ENCODE measurements at regions not wholly inside any gene's neighbourhood (a gene's known extent, or its start where the extent isn't known, plus 50 kb on each side); places are given as distances from the start of the nearest gene placed in this dataset.

- DNase-seq (ENCODE audit: low spot score), result no peak
Measured at GRCh38 chr2:15765686-15766302, 174.1 kb downstream of the DDX1 start.

GRCh38 chr2:15766303-15766861 is 174.0 kb upstream of the MYCN start:
- DNase-seq (ENCODE audit: low spot score), result no peak

GRCh38 chr2:15766911-15767597 is 173.3 kb upstream of the MYCN start:
- DNase-seq (ENCODE audit: low spot score), result no peak

- DNase-seq (ENCODE audit: low spot score), result no peak
Measured at GRCh38 chr2:15767679-15768078, 172.7 kb upstream of the MYCN start.

- no peak for DNase-seq (ENCODE audit: low spot score)
Measured at GRCh38 chr2:15768142-15768541, 172.2 kb upstream of the MYCN start.

GRCh38 chr2:15768615-15769014 is 171.7 kb upstream of the MYCN start:
- no peak for DNase-seq (ENCODE audit: low spot score)

- no peak for DNase-seq (ENCODE audit: low spot score)
Measured at GRCh38 chr2:15769235-15769634, 171.1 kb upstream of the MYCN start.

- no peak for DNase-seq (ENCODE audit: low spot score)
Measured at GRCh38 chr2:15769676-15770547, 170.4 kb upstream of the MYCN start.

GRCh38 chr2:15770606-15771005 is 169.7 kb upstream of the MYCN start:
- no peak for DNase-seq (ENCODE audit: low spot score)

GRCh38 chr2:15771124-15771523 is 169.2 kb upstream of the MYCN start:
- DNase-seq (ENCODE audit: low spot score), result no peak

- no peak for DNase-seq (ENCODE audit: low spot score)
Measured at GRCh38 chr2:15772086-15772595, 168.2 kb upstream of the MYCN start.

GRCh38 chr2:15772681-15773080 is 167.7 kb upstream of the MYCN start:
- DNase-seq (ENCODE audit: low spot score), result no peak

GRCh38 chr2:15773204-15773603 is 167.1 kb upstream of the MYCN start:
- no peak for DNase-seq (ENCODE audit: low spot score)

GRCh38 chr2:15773846-15774245 is 166.5 kb upstream of the MYCN start:
- no peak for DNase-seq (ENCODE audit: low spot score)

GRCh38 chr2:15775753-15776628 is 164.4 kb upstream of the MYCN start:
- no peak for DNase-seq (ENCODE audit: low spot score)

- DNase-seq (ENCODE audit: low spot score), result no peak
Measured at GRCh38 chr2:15776629-15776919, 163.8 kb upstream of the MYCN start.

- no peak for DNase-seq (ENCODE audit: low spot score)
Measured at GRCh38 chr2:15776992-15777702, 163.2 kb upstream of the MYCN start.

- DNase-seq (ENCODE audit: low spot score), result no peak
Measured at GRCh38 chr2:15777795-15778371, 162.5 kb upstream of the MYCN start.

GRCh38 chr2:15778529-15779219 is 161.7 kb upstream of the MYCN start:
- no peak for DNase-seq (ENCODE audit: low spot score)

Measured in ecto neural progenitor cell (in vitro differentiated cells).